ENCODE measurements at regions not wholly inside any gene's neighbourhood (a gene's known extent, or its start where the extent isn't known, plus 50 kb on each side); places are given as distances from the start of the nearest gene placed in this dataset.
"Not testable (repeated sequence)": the region's sequence is repeated elsewhere in the genome, so short reads cannot be mapped to it uniquely, and the experiment has no call there.

DNA sequence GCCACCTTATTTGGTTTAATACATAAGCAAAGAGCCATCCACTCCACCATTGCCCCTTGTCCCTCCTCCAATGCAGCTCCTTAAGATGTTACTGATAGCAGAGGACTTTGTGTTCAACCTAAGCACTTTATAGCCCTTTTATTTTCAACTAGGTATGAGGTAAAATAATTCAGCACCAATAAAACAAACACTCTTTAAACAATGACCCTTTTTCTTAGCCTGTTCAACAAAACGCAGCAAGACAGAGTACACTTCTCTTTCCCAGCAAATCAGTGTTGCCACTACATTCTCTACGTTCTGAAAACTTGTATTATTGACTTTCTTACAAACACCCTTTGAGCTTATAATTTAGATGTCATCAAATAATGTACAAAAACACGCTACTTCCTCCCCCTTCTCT lies 104.0 kb upstream of the IGLL5 start:
- DNase-seq (ENCODE audit: low read depth): no peak

DNA sequence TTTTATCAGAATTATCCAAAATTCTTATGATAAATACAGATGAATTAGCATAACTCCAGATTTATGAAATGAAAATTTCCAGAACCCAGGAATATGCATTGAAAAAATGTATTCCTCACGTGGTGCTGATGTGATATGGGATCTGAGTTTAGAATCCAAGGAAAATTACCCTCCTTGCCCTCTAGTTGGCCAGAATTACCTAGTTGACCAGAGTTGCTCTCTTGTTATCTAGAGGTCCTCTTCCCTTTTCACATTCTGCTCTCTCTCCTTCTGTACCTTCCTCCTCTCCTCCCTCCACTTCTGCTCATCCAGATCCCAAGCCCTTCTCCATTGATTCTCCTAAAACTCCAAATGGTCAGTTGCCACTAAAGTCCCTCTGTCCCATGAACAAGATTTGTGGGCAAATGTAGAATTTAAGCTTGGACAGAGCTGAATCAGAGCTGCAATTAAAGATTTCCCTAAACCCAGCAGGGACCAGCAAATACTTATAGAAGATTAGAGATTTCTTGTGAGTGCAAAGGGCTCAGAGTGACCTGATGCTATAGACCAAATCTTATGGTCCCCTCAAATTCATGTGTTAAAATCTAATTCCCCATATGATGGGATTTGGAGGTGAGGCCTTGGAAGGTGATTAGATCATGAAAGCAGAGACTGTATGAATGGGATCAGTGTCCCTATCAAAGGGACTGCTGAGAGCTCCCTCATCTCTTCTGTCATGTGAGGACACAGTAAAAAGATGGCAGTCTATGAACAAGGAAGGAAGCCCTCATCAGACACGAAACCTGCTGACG lies 103.2 kb upstream of the IGLL5 start:
- no peak for DNase-seq (ENCODE audit: low read depth)

DNA sequence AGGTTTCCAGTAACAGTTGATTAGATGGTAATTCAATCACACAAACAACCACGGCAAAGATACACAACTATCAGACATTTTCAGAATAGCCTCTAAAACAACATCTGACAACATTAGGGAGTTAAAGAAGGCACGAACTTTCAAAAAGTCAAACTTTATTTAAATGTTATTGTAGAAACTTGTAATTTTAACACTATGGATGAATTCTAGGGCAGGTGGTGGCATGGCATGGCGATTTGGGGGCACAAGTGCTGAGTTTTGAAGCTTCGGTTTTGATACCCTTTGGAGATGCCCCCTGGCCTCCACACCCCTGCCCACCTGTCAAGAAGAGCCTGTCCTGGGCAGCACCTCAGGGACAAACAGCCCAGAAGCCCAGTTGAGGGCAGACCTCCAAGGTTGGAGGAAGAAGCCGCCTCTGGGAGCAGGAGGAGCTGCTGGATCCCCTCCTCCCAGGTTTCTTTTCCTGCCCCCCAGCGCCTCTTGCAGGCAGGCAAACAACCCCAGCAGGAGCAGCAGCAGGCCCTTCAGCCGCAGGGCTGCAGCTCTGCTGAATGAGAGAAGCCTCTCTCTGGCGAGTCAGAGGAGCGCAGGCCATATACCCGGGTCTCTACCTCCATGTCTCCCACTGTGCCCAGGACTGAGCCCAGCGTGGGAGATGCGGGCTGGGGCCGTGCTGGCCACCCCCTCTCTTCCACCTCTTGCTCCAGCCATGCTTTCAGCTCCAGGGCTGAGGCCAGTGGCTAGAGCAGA lies 102.1 kb upstream of the IGLL5 start:
- DNase-seq (ENCODE audit: low read depth): no peak

DNA sequence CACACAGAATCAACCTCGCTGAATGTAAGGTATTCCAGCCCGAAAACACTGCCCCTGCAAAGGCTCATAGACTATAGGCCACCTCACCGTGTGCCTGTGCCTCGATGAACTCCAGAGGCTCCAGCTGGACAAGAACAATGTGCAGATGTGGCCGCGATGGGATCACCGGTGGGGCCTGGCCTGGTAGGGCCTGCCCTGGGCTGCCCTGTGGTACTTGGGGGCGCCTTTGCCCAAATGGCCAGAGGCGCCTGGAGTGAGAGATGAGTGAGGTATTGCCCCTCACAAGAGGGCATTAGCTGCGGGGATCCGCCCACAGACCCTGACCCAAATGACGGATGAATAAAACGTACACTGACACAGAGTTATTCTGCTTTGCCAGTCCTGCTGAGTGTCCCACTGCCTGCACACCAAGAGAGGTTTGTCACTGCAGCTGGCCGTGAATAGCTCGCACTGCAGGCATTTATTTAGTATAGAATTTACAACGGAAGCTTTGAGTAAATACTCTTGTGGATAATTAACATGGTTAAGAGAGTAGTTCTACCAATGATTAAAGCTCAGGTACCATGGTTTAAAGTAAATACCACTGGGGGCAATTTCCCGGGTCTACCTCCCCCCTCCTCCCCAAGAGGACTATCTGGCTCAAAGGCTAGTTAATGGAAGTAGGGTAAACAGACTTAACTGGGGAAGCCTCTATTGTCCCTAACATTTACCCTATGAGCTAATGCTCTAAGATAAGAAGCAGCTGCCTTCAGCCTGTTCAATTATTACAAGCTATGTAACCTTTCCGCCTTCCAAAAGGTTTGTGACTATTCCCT lies 101.1 kb upstream of the IGLL5 start:
- DNase-seq (ENCODE audit: low read depth): no peak

DNA sequence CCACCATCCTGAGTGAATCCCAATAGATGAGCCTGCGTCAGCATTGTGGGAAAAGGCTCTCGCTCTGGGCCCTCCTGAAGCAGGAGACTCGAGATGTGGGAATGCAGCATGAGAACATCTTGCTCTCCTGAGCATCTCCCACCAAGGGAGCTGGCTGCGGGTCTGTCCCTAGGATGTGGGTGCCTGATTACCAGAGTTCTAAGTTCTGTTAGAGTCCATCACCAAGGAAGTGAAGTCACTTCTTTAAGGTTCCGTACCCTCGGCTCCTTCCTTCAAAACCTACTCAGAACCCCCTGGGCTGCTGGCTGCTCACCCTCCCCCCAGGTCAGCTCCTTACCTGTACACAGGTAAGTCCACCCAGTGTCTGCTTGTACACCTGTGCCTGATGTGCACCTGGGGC lies 100.5 kb upstream of the IGLL5 start:
- DNase-seq (ENCODE audit: low read depth): no peak

DNA sequence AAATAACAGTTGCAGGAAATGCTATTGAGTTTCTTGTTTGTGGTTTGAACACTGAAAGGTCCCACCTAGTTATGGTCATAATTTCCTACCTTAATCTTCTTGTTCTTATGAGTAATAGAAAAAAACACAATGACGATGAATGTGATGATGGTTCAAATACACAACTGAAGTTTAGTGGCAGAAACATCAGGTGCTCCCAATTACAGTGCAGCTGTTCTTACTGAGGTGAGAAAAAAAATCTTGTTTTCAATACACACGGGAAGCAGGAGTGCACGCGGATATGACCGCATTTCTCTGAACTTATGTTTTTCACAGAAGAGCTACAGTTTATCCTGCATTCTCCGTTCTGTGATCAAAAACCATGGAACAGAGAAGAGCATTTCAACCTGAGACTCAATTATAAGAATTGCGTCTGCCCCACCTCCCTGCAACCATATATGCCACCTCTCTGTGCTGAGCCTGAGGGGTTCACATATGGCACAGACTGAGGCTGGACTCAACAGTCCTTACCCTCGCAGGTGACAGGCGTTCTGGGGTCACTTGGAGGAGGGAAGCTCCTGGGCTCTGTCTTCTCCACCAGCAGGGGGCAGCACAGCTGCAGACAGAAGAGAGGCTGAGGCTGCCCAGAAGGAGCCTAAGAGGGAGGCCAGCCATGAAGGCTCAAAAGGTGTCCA lies 99.7 kb upstream of the IGLL5 start:
- peak; percentile 38 for DNase-seq (ENCODE audit: low read depth)

DNA sequence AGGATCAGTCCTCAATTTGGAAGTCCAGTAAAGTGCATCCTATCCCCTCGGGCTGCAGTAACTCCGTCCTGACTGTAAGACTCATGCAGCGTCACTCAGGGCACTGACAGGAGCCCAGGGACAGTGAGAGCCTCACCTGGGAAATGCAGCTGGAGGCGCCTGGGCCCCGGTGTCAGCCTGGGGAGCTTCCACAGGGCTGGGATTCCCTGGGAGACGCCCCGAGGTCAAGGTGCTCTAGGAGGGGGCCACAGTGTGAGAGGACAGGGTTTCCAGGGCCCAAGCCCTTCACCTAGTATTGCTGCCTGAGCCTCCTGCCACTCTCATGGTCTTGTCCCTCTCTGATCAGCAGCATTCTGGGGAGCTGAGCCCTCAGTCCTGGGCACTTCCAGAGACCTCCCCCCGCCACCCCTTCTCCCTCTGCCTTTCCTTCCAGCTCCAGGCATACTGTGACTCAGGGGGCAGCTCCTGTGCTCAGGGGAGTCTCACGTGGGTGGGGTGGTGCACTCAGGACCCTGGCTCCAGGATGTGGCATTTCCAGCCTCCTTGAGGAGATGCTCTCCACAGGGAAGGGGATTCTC lies 99.1 kb upstream of the IGLL5 start:
- no peak for DNase-seq (ENCODE audit: low read depth)

DNA sequence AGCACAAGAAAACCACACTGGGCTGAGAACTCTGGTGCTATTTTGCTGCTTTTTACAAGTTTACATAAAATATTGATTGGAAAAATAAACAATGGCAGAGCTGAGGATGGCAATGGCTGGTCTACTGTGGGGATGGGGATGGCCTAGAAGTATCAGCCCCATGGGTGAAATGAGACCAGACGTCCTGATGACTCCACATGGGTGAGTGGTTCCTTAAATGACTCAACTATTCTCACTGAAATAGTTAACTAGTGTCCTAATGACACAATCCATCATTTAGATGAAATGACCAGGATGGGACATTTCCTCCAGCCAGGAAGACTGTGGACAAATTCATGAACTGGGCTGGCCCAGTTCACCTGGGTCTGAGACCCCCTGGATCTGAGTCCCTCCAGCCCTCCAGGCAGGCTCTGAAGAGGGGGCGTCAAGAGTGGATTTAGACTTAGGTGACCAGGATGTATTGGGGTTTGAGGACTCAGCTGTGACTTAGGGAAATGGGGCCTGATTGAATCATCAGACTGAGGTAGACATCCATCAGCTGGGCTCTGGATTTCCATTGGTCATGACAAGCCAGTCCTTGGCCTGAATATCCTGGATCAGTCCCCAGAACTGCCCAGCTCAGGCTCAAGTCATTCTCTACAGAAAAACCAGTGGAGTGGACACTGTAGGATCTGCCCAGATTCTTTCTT lies 98.2 kb upstream of the IGLL5 start:
- no peak for DNase-seq (ENCODE audit: low read depth)

DNA sequence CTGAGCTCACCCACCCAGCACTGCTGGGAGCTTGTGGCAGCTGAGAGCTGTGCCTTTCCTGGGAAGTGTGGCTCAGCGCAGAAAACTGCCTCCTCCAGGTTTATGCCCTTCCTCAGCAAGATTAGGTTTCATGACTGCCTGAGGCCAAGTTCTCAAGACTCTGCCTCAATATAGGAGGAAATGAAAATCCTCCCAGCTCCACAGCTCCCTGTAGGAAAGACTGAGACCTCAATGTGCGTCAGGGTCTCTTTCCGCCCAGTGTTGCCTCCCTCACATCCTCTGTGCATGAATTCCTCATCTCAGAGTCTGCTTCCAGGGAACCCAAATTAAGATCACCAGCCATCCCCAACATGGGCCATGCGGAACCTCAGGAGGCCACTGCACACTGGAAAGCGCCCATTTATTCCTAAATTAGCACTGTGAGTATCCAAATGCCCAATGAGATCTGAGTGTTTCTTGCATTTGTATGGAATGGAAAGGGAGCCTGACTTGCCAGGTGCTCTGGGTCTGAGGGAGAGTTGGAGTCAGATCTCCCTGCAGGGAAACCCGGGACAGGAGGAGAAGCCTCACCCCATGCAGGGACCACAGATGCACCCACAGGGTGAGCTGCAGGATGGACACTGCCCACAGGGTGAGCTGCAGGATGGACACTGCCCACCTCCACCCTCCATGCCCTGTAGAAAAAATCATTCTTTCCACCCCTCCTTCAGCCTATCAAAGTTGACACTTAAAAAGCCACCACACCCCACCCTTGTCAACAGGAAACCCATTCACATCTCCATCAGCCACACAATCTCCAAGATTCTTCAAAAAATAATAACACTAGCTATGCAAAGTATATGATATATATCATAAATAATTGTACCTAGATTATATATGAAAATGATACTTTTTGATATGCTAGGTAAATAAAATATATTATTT lies 97.4 kb upstream of the IGLL5 start:
- no peak for DNase-seq (ENCODE audit: low read depth)

DNA sequence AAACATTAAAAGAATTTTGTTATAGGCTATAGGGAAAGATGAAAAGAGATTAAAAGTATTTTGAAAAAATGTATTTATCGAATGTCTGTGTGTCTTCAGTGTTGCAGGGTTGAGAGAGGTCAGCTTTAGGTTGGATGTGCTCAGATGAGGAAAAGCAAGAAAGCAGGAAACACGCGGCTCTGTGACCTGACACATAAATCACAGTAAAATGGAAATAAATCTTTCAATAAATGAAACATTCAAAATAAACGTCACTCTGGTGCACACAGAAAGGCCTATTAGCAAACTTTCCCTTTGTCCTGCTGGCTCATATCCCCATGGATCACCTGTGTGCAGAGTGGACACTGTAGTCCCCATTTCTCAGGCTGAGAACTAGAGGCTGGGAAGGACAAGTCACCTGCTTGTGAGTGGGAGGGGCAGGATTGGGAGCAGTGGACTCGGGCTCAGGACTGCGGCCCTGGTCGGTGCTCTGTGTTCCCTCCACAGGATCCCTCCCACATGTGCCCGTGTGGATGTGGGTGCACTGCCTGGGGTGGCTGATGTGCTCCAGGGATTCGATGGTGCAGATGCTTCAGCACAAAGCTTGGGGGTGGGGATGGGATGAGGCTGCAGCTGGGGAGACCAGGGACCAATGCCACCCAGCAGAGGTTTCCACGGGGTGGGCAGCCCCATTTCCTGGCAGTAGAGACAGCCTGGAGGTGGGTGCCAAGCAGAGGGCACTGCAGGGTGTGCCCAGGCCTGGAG lies 96.0 kb upstream of the IGLL5 start:
- no peak for DNase-seq (ENCODE audit: low read depth)

DNA sequence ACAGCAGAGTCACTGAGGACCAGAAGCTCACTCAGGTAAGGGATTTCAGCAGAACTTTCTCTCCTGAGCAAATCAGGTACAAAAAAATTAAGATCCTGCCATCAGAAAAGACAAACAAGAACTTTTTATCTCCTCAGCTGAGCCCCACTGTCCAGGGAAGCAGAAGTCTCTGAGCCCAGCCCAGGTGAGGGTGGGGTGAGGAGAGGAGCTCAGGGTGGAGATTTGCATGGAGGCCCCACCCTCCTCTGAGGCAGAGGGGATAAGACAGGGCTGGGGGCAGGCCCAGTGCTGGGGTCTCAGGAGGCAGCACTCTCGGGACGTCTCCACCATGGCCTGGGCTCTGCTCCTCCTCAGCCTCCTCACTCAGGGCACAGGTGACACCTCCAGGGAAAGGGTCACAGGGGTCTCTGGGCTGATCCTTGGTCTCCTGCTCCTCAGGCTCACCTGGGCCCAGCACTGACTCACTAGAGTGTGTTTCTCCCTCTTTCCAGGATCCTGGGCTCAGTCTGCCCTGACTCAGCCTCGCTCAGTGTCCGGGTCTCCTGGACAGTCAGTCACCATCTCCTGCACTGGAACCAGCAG lies 95.3 kb upstream of the IGLL5 start:
- DNase-seq (ENCODE audit: low read depth): not testable (repeated sequence)

DNA sequence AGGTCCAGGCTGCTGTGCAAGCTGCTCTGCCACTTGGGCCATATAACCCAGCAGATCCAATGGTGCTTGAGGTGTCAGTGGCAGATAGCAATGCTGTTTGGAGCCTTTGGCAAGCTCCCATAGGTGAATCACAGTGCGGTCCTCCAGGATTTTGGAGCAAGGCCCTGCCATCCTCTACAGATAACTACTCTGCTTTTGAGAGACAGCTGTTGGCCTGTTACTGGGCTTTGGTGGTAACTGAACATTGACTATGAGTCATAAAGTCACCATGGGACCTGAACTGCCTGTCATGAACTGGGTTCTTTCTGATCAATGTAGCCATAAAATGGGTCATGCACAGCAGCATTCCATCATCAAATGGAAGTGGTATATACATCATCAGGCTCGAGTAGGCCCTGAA lies 92.0 kb upstream of the IGLL5 start:
- not testable (repeated sequence) for DNase-seq (ENCODE audit: low read depth)

DNA sequence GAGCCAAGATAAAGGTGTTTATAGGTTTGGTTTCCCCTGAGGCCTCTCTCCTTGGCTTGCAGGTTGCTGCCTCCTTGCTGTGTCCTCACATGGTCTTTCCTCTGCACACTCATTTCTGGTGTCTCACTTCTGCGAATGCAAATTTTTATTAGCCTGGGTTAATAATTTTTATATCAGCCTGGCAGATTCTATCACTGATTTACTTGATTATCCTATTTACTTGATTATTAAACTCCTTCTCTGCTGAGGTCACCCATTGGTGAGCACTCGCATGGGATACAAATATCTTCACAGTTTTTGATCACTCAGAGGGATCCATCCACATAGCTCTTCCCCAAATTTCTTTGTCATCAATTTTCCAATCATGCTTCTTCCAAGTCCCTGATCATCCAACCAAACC lies 90.9 kb upstream of the IGLL5 start:
- DNase-seq (ENCODE audit: low read depth): no peak

DNA sequence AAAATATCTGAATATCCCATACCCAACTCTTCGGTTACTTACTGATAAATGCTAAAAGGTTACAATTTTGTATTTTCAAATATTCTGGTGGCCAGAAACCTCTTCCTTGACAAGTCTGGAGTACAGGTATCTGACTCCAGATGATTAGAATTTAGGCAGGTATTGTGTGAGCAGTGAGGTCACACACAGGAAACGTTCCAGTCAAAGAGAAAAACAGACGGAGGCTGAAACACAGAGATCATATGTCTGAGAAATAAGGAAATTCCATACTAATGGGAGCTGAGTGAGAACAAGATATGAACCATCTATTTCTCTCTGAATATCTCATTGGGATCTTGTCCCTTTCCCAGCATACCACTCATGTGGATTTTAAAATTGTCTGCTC lies 89.4 kb upstream of the IGLL5 start:
- DNase-seq (ENCODE audit: low read depth): no peak

DNA sequence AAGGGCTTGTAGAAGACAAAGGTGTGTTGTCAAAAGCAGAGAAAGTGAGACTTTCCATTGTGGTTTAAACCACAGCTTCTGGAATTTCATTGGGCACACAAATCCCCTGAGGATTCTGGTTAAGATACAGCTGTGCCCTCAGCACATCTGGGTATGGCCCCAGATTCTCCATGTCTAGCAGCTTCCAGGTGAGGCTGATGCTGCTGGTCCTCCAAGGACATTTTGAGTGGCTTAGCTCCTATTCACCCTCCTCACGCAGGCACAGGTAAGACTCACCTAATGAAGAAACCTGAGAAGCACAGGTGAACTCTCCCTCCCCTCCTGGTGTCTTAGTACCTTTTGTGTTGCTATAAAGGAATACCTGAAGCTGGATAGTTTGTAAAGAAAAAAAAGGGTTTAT lies 88.9 kb upstream of the IGLL5 start:
- DNase-seq (ENCODE audit: low read depth): no peak

DNA sequence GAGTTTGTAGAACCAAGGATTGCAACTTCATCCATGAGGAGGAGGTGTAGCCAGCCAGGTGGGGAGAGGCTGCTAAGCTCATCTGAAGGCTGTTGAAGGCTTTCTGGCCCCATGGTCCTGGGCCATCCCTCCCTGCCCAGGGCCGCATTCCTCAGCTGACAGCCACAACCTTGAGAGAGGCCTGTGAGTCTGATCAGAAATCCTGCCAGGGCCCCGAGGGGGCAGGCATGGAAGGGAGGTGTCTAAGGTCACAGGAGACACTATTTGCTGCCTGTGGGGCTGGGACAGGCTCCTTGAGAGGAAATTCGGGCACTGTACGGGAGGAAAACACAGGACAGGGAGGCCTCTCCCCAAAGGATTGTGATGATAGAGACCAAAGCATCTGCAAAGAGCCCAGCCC lies 88.1 kb upstream of the IGLL5 start:
- DNase-seq (ENCODE audit: low read depth): no peak

DNA sequence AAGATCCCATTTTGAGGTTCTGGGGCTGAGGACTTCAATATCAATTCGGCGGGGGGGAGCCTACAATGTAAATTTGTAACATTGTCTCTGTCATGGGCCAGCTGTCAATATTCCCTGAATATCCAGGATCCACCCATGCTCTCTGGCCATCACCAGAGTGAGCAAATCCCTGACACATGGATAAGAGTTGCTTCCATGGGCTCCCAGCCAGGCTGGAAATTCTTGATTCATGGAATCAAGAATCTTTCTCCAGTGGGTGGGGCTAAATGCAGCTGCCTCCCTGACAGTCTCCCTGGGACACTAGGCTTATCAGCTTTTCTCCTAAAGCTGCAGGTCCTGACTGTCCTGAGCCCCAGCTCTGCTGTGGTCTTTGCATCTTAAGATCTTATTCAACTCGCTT lies 86.9 kb upstream of the IGLL5 start:
- DNase-seq (ENCODE audit: low read depth): no peak

DNA sequence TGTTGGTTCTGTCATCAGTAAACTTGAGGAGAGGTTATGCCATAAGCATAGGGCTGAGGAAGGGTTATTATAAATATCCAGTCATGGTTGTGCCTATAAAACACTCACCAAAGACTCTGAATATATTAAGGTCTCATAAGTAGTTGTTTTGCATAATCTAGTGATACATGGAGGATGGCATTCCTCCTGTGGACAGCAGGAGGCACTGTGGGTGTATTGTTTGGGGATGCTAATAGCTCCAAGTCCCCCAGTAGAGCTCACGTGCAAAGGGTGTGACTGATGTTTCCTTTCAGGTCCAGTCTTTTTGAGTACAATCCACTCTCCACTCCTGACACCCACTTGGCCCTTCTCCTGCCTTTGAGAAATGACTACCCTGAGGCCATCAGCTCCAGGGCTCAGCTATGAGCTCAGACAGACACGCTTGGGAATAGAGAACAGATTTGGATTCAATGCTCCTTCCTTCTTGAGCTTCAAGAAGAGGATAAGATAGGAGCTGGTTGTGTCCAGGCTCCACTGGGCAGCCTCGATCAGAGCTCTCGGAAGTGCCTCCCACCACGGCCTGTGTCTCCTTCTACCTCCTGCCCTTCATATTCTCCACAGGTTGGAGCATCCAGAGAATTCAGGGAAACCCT lies 85.2 kb upstream of the IGLL5 start:
- no peak for DNase-seq (ENCODE audit: low read depth)

All from stimulated activated CD8-positive, alpha-beta memory T cell treated with anti-CD3 and anti-CD28 coated beads, Interleukin-7, amount 100 ng/mL, for 24 hours (primary cell).